SK-N-SH treated with all-trans-retinoic acid at 6 μM for 48 hours (cell line): ENCODE measurements at regions not wholly inside any gene's neighbourhood (a gene's known extent, or its start where the extent isn't known, plus 50 kb on each side); places are given as distances from the start of the nearest gene placed in this dataset.

Experiments
- ARNTL ChIP-seq: fragments of 450-650 bp; formaldehyde crosslinking; IDR thresholded peaks from 2 replicates; pipeline ENCODE4 v1.5.0; 2020; ENCODE audit warnings: low read depth, mild to moderate bottlenecking, moderate library complexity, borderline replicate concordance
- ESRRG ChIP-seq: fragments of 250-450 bp; sonication (Bioruptor Pico); IDR thresholded peaks from 2 replicates; pipeline ENCODE4 v1.6.1; 2021; ENCODE audit warnings: mild to moderate bottlenecking
- GLIS3 ChIP-seq: fragments of 250-450 bp; sonication (Bioruptor Pico); IDR thresholded peaks from 2 replicates; pipeline ENCODE4 v1.5.0; 2020; ENCODE audit warnings: mild to moderate bottlenecking, moderate library complexity
- ISL1 ChIP-seq: fragments of 250-450 bp; sonication (Bioruptor Pico); IDR thresholded peaks from 2 replicates; pipeline ENCODE4 v2.1.2; 2022; ENCODE audit warnings: mild to moderate bottlenecking, moderate library complexity
- PPARA ChIP-seq: fragments of 250-450 bp; sonication (Bioruptor Pico); IDR thresholded peaks from 2 replicates; pipeline ENCODE4 v1.5.0; 2020; ENCODE audit warnings: mild to moderate bottlenecking, borderline replicate concordance
- RARB ChIP-seq: fragments of 250-450 bp; sonication (Bioruptor Pico); IDR thresholded peaks from 2 replicates; pipeline ENCODE4 v1.8.0; 2021; ENCODE audit warnings: mild to moderate bottlenecking, moderate library complexity
- TOX ChIP-seq: fragments of 250-450 bp; sonication (Bioruptor Pico); IDR thresholded peaks from 2 replicates; pipeline ENCODE4 v1.8.0; 2021; ENCODE audit warnings: mild to moderate bottlenecking, moderate library complexity, borderline replicate concordance
- ZC3H10 ChIP-seq: fragments of 250-450 bp; sonication (Bioruptor Pico); IDR thresholded peaks from 2 replicates; pipeline ENCODE4 v1.5.1; 2021; ENCODE audit warnings: mild to moderate bottlenecking, moderate library complexity
- ZFP3 ChIP-seq: fragments of 250-450 bp; sonication (Bioruptor Pico); IDR thresholded peaks from 2 replicates; pipeline ENCODE4 v1.5.0; 2020; ENCODE audit warnings: mild to moderate bottlenecking, moderate library complexity
- ZFP30 ChIP-seq: fragments of 450-650 bp; formaldehyde crosslinking; IDR thresholded peaks from 2 replicates; pipeline ENCODE4 v1.5.0; 2022; ENCODE audit warnings: mild to moderate bottlenecking, moderate library complexity
- ZNF70 ChIP-seq: fragments of 450-650 bp; formaldehyde crosslinking; IDR thresholded peaks from 2 replicates; pipeline ENCODE4 v1.5.0; 2020; ENCODE audit warnings: mild to moderate bottlenecking, moderate library complexity
- TF ChIP-seq, protein P1 (sequence below): fragments of 250-450 bp; sonication (Bioruptor Pico); IDR thresholded peaks from 2 replicates; pipeline ENCODE4 v1.5.1; 2020; ENCODE audit warnings: low read depth, mild to moderate bottlenecking, moderate library complexity
- TF ChIP-seq, protein P2 (sequence below): fragments of 250-450 bp; sonication (Bioruptor Pico); IDR thresholded peaks from 2 replicates; pipeline ENCODE4 v1.5.0; 2020; ENCODE audit warnings: mild to moderate bottlenecking, moderate library complexity

DNA sequence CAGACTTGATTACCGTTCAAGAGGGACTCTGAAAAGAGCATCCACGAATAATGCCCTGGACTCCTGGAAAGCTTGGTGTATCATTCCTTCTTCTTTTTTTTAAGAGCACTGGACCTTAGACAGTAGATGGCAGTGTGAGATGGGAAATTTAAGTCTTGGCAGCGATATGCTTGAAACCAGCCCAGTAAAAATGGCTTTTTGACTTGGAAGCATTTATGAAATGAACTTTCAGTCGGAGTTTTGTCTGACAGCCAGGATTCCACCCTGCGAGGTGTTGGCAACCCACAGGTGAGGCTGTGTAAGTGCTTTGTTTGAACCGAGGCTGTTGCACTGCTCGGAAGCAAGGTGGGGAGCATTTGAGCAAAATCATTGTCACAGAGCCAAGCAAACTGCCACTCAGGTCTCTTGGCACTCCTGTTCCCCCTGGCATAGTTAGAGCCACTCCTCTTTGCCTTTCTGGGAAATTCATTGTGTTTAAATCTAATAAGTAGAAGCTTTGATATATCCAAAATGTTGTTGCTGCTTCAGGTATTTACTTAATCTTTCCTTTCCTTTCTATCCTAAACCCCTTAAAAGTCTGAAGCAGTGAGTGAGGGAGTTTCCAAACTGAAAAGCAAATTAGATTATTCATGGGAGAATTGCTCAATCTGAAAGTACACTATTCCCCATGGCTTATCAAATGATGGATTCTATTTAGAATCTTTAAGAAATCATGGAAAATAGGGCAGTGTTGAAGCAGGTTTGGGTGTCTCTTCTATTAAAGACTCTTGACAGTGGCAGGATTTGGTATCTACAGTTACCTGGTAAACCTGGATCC, 272.8 kb upstream of the SLC35B3 start:
- TF ChIP-seq, protein P1, sequence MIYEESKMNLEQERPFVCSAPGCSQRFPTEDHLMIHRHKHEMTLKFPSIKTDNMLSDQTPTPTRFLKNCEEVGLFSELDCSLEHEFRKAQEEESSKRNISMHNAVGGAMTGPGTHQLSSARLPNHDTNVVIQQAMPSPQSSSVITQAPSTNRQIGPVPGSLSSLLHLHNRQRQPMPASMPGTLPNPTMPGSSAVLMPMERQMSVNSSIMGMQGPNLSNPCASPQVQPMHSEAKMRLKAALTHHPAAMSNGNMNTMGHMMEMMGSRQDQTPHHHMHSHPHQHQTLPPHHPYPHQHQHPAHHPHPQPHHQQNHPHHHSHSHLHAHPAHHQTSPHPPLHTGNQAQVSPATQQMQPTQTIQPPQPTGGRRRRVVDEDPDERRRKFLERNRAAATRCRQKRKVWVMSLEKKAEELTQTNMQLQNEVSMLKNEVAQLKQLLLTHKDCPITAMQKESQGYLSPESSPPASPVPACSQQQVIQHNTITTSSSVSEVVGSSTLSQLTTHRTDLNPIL (CRISPR knock-in tag), result no peak
- TF ChIP-seq ARNTL (CRISPR knock-in tag) (no peak), TOX (CRISPR knock-in tag) (no peak), RARB (CRISPR knock-in tag) (no peak), ZNF70 (CRISPR knock-in tag) (no peak), ESRRG (CRISPR knock-in tag) (no peak), GLIS3 (CRISPR knock-in tag) (no peak), ZFP3 (no peak), PPARA (CRISPR knock-in tag) (no peak), ISL1 (CRISPR knock-in tag) (no peak), ZC3H10 (CRISPR knock-in tag) (no peak), ZFP30 (CRISPR knock-in tag) (no peak)
- TF ChIP-seq, protein P2, sequence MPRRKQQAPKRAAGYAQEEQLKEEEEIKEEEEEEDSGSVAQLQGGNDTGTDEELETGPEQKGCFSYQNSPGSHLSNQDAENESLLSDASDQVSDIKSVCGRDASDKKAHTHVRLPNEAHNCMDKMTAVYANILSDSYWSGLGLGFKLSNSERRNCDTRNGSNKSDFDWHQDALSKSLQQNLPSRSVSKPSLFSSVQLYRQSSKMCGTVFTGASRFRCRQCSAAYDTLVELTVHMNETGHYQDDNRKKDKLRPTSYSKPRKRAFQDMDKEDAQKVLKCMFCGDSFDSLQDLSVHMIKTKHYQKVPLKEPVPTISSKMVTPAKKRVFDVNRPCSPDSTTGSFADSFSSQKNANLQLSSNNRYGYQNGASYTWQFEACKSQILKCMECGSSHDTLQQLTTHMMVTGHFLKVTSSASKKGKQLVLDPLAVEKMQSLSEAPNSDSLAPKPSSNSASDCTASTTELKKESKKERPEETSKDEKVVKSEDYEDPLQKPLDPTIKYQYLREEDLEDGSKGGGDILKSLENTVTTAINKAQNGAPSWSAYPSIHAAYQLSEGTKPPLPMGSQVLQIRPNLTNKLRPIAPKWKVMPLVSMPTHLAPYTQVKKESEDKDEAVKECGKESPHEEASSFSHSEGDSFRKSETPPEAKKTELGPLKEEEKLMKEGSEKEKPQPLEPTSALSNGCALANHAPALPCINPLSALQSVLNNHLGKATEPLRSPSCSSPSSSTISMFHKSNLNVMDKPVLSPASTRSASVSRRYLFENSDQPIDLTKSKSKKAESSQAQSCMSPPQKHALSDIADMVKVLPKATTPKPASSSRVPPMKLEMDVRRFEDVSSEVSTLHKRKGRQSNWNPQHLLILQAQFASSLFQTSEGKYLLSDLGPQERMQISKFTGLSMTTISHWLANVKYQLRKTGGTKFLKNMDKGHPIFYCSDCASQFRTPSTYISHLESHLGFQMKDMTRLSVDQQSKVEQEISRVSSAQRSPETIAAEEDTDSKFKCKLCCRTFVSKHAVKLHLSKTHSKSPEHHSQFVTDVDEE (CRISPR knock-in tag), result no peak
